ENCODE measurements at regions not wholly inside any gene's neighbourhood (a gene's known extent, or its start where the extent isn't known, plus 50 kb on each side); places are given as distances from the start of the nearest gene placed in this dataset.

DNA sequence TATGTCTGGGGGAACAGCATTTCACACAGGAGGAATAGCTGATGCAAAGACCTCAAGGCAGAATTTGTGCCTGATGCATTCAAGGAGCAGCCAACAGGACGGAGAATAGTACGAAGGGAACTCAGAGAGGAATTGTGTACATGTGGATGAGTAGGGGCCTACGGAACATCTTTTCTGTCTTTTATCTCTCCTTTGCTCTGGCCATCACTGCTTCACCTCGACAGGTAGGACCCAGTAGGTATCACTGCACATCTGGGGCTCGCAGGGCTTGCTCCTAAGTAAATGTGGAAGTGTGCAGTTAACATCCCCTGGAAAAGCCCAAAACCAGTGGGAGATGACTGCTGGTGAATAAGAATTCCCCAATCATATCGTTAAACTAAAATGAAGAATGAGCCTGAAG is 56.4 kb upstream of the POU1F1 start:
- DNase-seq (ENCODE audit: low spot score), result no peak

DNA sequence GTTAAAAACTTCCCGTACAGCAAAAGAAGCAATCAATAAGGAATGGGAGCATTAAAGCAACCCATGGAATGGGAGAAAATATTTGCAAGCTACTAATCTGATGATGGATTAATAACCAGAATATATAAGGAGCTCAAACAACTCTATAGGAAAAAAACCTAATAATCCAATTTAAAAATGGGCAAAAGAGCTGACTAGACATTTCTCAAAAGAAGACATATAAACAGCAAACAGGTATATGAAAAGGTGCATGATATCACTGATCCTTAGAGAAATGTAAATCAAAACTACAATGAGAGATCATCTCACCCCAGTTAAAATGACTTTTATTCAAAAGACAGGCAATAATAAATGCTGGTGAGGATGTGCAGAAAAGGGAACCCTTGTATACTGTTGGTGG is 52.7 kb upstream of the POU1F1 start:
- DNase-seq (ENCODE audit: low spot score), result no peak

All from hepatic stellate cell (primary cell).